ENCODE measurements at regions not wholly inside any gene's neighbourhood (a gene's known extent, or its start where the extent isn't known, plus 50 kb on each side); places are given as distances from the start of the nearest gene placed in this dataset.
"Not testable (repeated sequence)": the region's sequence is repeated elsewhere in the genome, so short reads cannot be mapped to it uniquely, and the experiment has no call there.

- H3K14ac ChIP-seq (ENCODE audit: low read length); H4K8ac ChIP-seq (ENCODE audit: low read depth, low read length); H3K4ac ChIP-seq (ENCODE audit: low read depth, low read length); H4K12ac ChIP-seq (ENCODE audit: low read depth, low read length); H3K79me1 ChIP-seq (ENCODE audit: low read length); H3K27ac ChIP-seq (ENCODE audit: low read depth, low read length); H3K23ac ChIP-seq (ENCODE audit: low read length); H3K79me2 ChIP-seq (ENCODE audit: control insufficient read depth, insufficient read depth, low read length, poor library complexity); H3K4me2 ChIP-seq (ENCODE audit: low read length); H3K36me3 ChIP-seq (ENCODE audit: control insufficient read depth in 1 of 2, insufficient read depth in 2 of 2, low read length in 2 of 2); H3K4me3 ChIP-seq (ENCODE audit: low read depth, low read length); H3K9me3 ChIP-seq (ENCODE audit: insufficient read depth, low read depth, low read length); H2AFZ ChIP-seq (ENCODE audit: insufficient read depth, low read length, poor library complexity); H2BK120ac ChIP-seq (ENCODE audit: insufficient read depth, low read length, poor library complexity); H2BK5ac ChIP-seq (ENCODE audit: low read depth, low read length, poor library complexity); H2AK5ac ChIP-seq (ENCODE audit: low read length); H3K18ac ChIP-seq (ENCODE audit: low read length); DNase-seq; H3K4me1 ChIP-seq (ENCODE audit: control insufficient read depth in 1 of 2, insufficient read depth in 2 of 2, low read length in 2 of 2); H3K9ac ChIP-seq (ENCODE audit: low read length); H2BK12ac ChIP-seq (ENCODE audit: low read length); H3K27me3 ChIP-seq (ENCODE audit: insufficient read depth, low read length); H4K91ac ChIP-seq (ENCODE audit: low read depth, low read length): not testable (repeated sequence)
- WGBS (ENCODE audit: extremely low coverage, insufficient coverage, insufficient read length) = no CpG with 5 or more reads among the region's 7 CpGs
Observed at GRCh38 chr12:11998307-11998943, 72.3 kb upstream of the BCL2L14 start.

- Histone ChIP-seq H2BK12ac (ENCODE audit: low read length) (peak overlapping the region; percentile 44), H3K18ac (ENCODE audit: low read length) (no peak overlapping the region), H3K4me3 (ENCODE audit: low read depth, low read length) (no peak overlapping the region), H2BK120ac (ENCODE audit: insufficient read depth, low read length, poor library complexity) (no peak overlapping the region), H3K27ac (ENCODE audit: low read depth, low read length) (no peak overlapping the region), H3K4me1 (ENCODE audit: control insufficient read depth in 1 of 2, insufficient read depth in 2 of 2, low read length in 2 of 2) (peaks cover under 1 to 4% of the 10 kb centered on the region in 2 experiments), H3K23ac (ENCODE audit: low read length) (no peak overlapping the region), H3K79me1 (ENCODE audit: low read length) (peaks cover 4% of the 10 kb centered on the region), H3K4me2 (ENCODE audit: low read length) (no peak overlapping the region), H3K79me2 (ENCODE audit: control insufficient read depth, insufficient read depth, low read length, poor library complexity) (no peaks in the 10 kb centered on the region), H3K36me3 (ENCODE audit: control insufficient read depth in 1 of 2, insufficient read depth in 2 of 2, low read length in 2 of 2) (peaks cover 0 to 1% of the 10 kb centered on the region in 2 experiments), H3K27me3 (ENCODE audit: insufficient read depth, low read length) (no peaks in the 10 kb centered on the region), H4K8ac (ENCODE audit: low read depth, low read length) (no peak overlapping the region), H2BK5ac (ENCODE audit: low read depth, low read length, poor library complexity) (no peak overlapping the region), H4K91ac (ENCODE audit: low read depth, low read length) (no peak overlapping the region), H2AK5ac (ENCODE audit: low read length) (no peak overlapping the region), H4K12ac (ENCODE audit: low read depth, low read length) (no peak overlapping the region), H3K9ac (ENCODE audit: low read length) (no peak overlapping the region), H3K14ac (ENCODE audit: low read length) (no peak overlapping the region), H3K4ac (ENCODE audit: low read depth, low read length) (no peak overlapping the region), H3K9me3 (ENCODE audit: insufficient read depth, low read depth, low read length) (no peaks in the 10 kb centered on the region), H2AFZ (ENCODE audit: insufficient read depth, low read length, poor library complexity) (no peak overlapping the region)
- no CpG with 5 or more reads among the region's 1 CpG for WGBS (ENCODE audit: extremely low coverage, insufficient coverage, insufficient read length)
- DNase-seq = no peak
Observed at GRCh38 chr12:11998944-11999315, 71.8 kb upstream of the BCL2L14 start.

- Histone ChIP-seq H2AK5ac (ENCODE audit: low read length) (no peak overlapping the region), H4K91ac (ENCODE audit: low read depth, low read length) (no peak overlapping the region), H3K14ac (ENCODE audit: low read length) (no peak overlapping the region), H2BK5ac (ENCODE audit: low read depth, low read length, poor library complexity) (peak overlapping the region; percentile 16), H3K27ac (ENCODE audit: low read depth, low read length) (peak overlapping the region; percentile 82), H3K23ac (ENCODE audit: low read length) (no peak overlapping the region), H3K4ac (ENCODE audit: low read depth, low read length) (no peak overlapping the region), H3K4me3 (ENCODE audit: low read depth, low read length) (no peak overlapping the region), H3K27me3 (ENCODE audit: insufficient read depth, low read length) (no peaks in the 10 kb centered on the region), H3K9me3 (ENCODE audit: insufficient read depth, low read depth, low read length) (no peaks in the 10 kb centered on the region), H3K79me2 (ENCODE audit: control insufficient read depth, insufficient read depth, low read length, poor library complexity) (no peaks in the 10 kb centered on the region), H3K79me1 (ENCODE audit: low read length) (peaks cover 14% of the 10 kb centered on the region), H3K4me1 (ENCODE audit: control insufficient read depth in 1 of 2, insufficient read depth in 2 of 2, low read length in 2 of 2) (peaks cover 9 to 18% of the 10 kb centered on the region in 2 experiments), H3K18ac (ENCODE audit: low read length) (no peak overlapping the region), H2BK12ac (ENCODE audit: low read length) (no peak overlapping the region), H2BK120ac (ENCODE audit: insufficient read depth, low read length, poor library complexity) (no peak overlapping the region), H3K9ac (ENCODE audit: low read length) (no peak overlapping the region), H4K8ac (ENCODE audit: low read depth, low read length) (no peak overlapping the region), H3K36me3 (ENCODE audit: control insufficient read depth in 1 of 2, insufficient read depth in 2 of 2, low read length in 2 of 2) (peaks cover 0 to 1% of the 10 kb centered on the region in 2 experiments), H4K12ac (ENCODE audit: low read depth, low read length) (no peak overlapping the region), H3K4me2 (ENCODE audit: low read length) (no peak overlapping the region), H2AFZ (ENCODE audit: insufficient read depth, low read length, poor library complexity) (no peak overlapping the region)
- no CpG with 5 or more reads among the region's 5 CpGs for WGBS (ENCODE audit: extremely low coverage, insufficient coverage, insufficient read length)
- no peak for DNase-seq
Observed at GRCh38 chr12:12003609-12004008, 67.1 kb upstream of the BCL2L14 start.

GRCh38 chr12:12004524-12004923 lies 66.2 kb upstream of the BCL2L14 start:
- Histone ChIP-seq H3K27ac (ENCODE audit: low read depth, low read length) (no peak overlapping the region), H4K12ac (ENCODE audit: low read depth, low read length) (no peak overlapping the region), H3K4ac (ENCODE audit: low read depth, low read length) (no peak overlapping the region), H2BK12ac (ENCODE audit: low read length) (no peak overlapping the region), H2BK5ac (ENCODE audit: low read depth, low read length, poor library complexity) (no peak overlapping the region), H3K9me3 (ENCODE audit: insufficient read depth, low read depth, low read length) (no peaks in the 10 kb centered on the region), H4K8ac (ENCODE audit: low read depth, low read length) (no peak overlapping the region), H3K23ac (ENCODE audit: low read length) (no peak overlapping the region), H3K14ac (ENCODE audit: low read length) (no peak overlapping the region), H4K91ac (ENCODE audit: low read depth, low read length) (no peak overlapping the region), H2BK120ac (ENCODE audit: insufficient read depth, low read length, poor library complexity) (no peak overlapping the region), H3K79me1 (ENCODE audit: low read length) (peaks cover 15% of the 10 kb centered on the region), H3K18ac (ENCODE audit: low read length) (no peak overlapping the region), H3K36me3 (ENCODE audit: control insufficient read depth in 1 of 2, insufficient read depth in 2 of 2, low read length in 2 of 2) (no peaks in the 10 kb centered on the region), H3K4me2 (ENCODE audit: low read length) (no peak overlapping the region), H3K9ac (ENCODE audit: low read length) (no peak overlapping the region), H3K4me1 (ENCODE audit: control insufficient read depth in 1 of 2, insufficient read depth in 2 of 2, low read length in 2 of 2) (peaks cover 9 to 25% of the 10 kb centered on the region in 2 experiments), H2AK5ac (ENCODE audit: low read length) (no peak overlapping the region), H3K79me2 (ENCODE audit: control insufficient read depth, insufficient read depth, low read length, poor library complexity) (no peaks in the 10 kb centered on the region), H2AFZ (ENCODE audit: insufficient read depth, low read length, poor library complexity) (no peak overlapping the region), H3K27me3 (ENCODE audit: insufficient read depth, low read length) (no peaks in the 10 kb centered on the region), H3K4me3 (ENCODE audit: low read depth, low read length) (no peak overlapping the region)
- WGBS (ENCODE audit: extremely low coverage, insufficient coverage, insufficient read length) = 100% methylated on average over 2 of the region's 3 CpGs
- no peak for DNase-seq
